Tibial nerve (tissue), 4 donors: ENCODE measurements at regions not wholly inside any gene's neighbourhood (a gene's known extent, or its start where the extent isn't known, plus 50 kb on each side); places are given as distances from the start of the nearest gene placed in this dataset.

Experiments
- DNase-seq, 2 donors: peaks; one replicate each; pipeline ENCODE4 v3.0.0-alpha.2; 2019; ENCODE audit warnings: low spot score in 2 of 2
- H3K27ac ChIP-seq, 4 donors: fragments of 200-600 bp; sonication (generic) in 3 of 4; one replicate each; pipeline ENCODE4 v1.5.1; 2017 to 2019; ENCODE audit warnings: mild to moderate bottlenecking in 1 of 4
- H3K27me3 ChIP-seq, 2 donors: fragments of 200-600 bp; sonication (generic) in 1 of 2; one replicate each; pipeline versions ENCODE4 v1.5.1 to v1.6.0; 2017 to 2019
- H3K36me3 ChIP-seq, 3 donors: fragments of 200-600 bp; sonication (generic); one replicate each; pipeline ENCODE4 v1.5.1; 2018 to 2019
- H3K4me1 ChIP-seq, 4 donors: fragments of 200-600 bp; sonication (generic) in 3 of 4; one replicate each; pipeline ENCODE4 v1.5.1; 2017 to 2019
- H3K4me3 ChIP-seq, 4 donors: fragments of 200-600 bp; sonication (generic) in 3 of 4; one replicate each; pipeline ENCODE4 v1.5.1; 2017 to 2019; ENCODE audit warnings: mild to moderate bottlenecking in 1 of 4, moderate library complexity in 1 of 4
- H3K9me3 ChIP-seq, 4 donors: fragments of 200-600 bp; sonication (generic) in 3 of 4; one replicate each; pipeline ENCODE4 v1.5.1; 2017 to 2019
- CTCF ChIP-seq, 5 experiments: fragments of 200-600 bp in 3 of 5; fragments of 450-650 bp in 2 of 5; sonication (generic) in 3 of 5; IDR thresholded peaks; one replicate each; pipeline ENCODE4 v1.5.1; 2016 to 2019; ENCODE audit warnings: antibody characterized with exemption in 5 of 5, mild to moderate bottlenecking in 3 of 5, moderate library complexity in 2 of 5
- EP300 ChIP-seq, 2 donors: sonication (generic); formaldehyde crosslinking; IDR thresholded peaks; one replicate each; pipeline ENCODE4 v1.6.1; 2017; ENCODE audit warnings: antibody characterized with exemption in 2 of 2, mild to moderate bottlenecking in 1 of 2
- POLR2A ChIP-seq, 2 donors: fragments of 450-650 bp; IDR thresholded peaks; one replicate each; pipeline ENCODE4 v1.6.1; 2017; ENCODE audit warnings: antibody characterized with exemption in 2 of 2, mild to moderate bottlenecking in 2 of 2, moderate library complexity in 2 of 2
- WGBS, 2 donors: methylation state at CpG; one replicate each; pipeline ENCODE4 v1.1.5; 2018; 5-methylcytosine and 5-hydroxymethylcytosine counted together

GRCh38 chr7:135842446-135843179 lies 94.0 kb upstream of the FAM180A start:
- Histone ChIP-seq H3K27me3 (no peaks in the 10 kb centered on the region), H3K4me1 (no peaks in the 10 kb centered on the region), H3K36me3 (no peaks in the 10 kb centered on the region), H3K4me3 (no peak overlapping the region), H3K9me3 (no peaks in the 10 kb centered on the region), H3K27ac (no peak overlapping the region)
- WGBS, 2 donors: 70 to 75% methylated on average over 2 of the region's 2 CpGs
- TF ChIP-seq EP300 (IDR thresholded peaks at IDR 0.05) (no peak), CTCF (IDR thresholded peaks at IDR 0.05) (no peak), POLR2A (IDR thresholded peaks at IDR 0.05) (no peak)
- no peak for DNase-seq

GRCh38 chr7:135840591-135840990 lies 92.0 kb upstream of the FAM180A start:
- no peak for DNase-seq
- Histone ChIP-seq H3K27ac (no peak overlapping the region), H3K4me1 (no peaks in the 10 kb centered on the region), H3K27me3 (no peaks in the 10 kb centered on the region), H3K9me3 (no peaks in the 10 kb centered on the region), H3K36me3 (no peaks in the 10 kb centered on the region), H3K4me3 (no peak overlapping the region)
- no peak for TF ChIP-seq POLR2A (IDR thresholded peaks at IDR 0.05)
- no peak for TF ChIP-seq CTCF (IDR thresholded peaks at IDR 0.05)
- no peak for TF ChIP-seq EP300 (IDR thresholded peaks at IDR 0.05)

GRCh38 chr7:135837675-135838074 lies 89.1 kb upstream of the FAM180A start:
- 48 to 52% methylated on average over 2 of the region's 2 CpGs for WGBS, 2 donors
- no peak overlapping the region for H3K4me3 ChIP-seq
- no peaks in the 10 kb centered on the region for H3K36me3 ChIP-seq
- H3K27ac ChIP-seq: no peak overlapping the region
- H3K27me3 ChIP-seq: no peaks in the 10 kb centered on the region
- no peaks in the 10 kb centered on the region for H3K9me3 ChIP-seq
- no peaks in the 10 kb centered on the region for H3K4me1 ChIP-seq
- TF ChIP-seq POLR2A (IDR thresholded peaks at IDR 0.05) (no peak), CTCF (IDR thresholded peaks at IDR 0.05) (no peak), EP300 (IDR thresholded peaks at IDR 0.05) (no peak)
- no peak for DNase-seq

GRCh38 chr7:135834266-135834665 lies 85.7 kb upstream of the FAM180A start:
- no peak for DNase-seq
- H3K4me1 ChIP-seq: no peaks in the 10 kb centered on the region
- WGBS, 2 donors: 50 to 51% methylated on average over 8 of the region's 8 CpGs
- TF ChIP-seq CTCF (IDR thresholded peaks at IDR 0.05): no peak
- no peak for TF ChIP-seq POLR2A (IDR thresholded peaks at IDR 0.05)
- no peak for TF ChIP-seq EP300 (IDR thresholded peaks at IDR 0.05)
- H3K27me3 ChIP-seq: no peaks in the 10 kb centered on the region
- H3K36me3 ChIP-seq: no peaks in the 10 kb centered on the region
- no peaks in the 10 kb centered on the region for H3K9me3 ChIP-seq
- no peak overlapping the region for H3K4me3 ChIP-seq
- no peak overlapping the region for H3K27ac ChIP-seq

GRCh38 chr7:135833642-135834041 lies 85.0 kb upstream of the FAM180A start:
- DNase-seq: no peak

More at GRCh38 chr7:135833642-135834041, 85.0 kb upstream of the FAM180A start:
- TF ChIP-seq CTCF (IDR thresholded peaks at IDR 0.05) (no peak), POLR2A (IDR thresholded peaks at IDR 0.05) (no peak), EP300 (IDR thresholded peaks at IDR 0.05) (no peak)
- Histone ChIP-seq H3K27ac (no peak overlapping the region), H3K9me3 (no peaks in the 10 kb centered on the region), H3K27me3 (no peaks in the 10 kb centered on the region), H3K36me3 (no peaks in the 10 kb centered on the region), H3K4me1 (no peaks in the 10 kb centered on the region), H3K4me3 (no peak overlapping the region)
- WGBS, 2 donors: 35 to 51% methylated on average over 4 of the region's 4 CpGs
